Prostate gland (tissue), 2 donors: ENCODE measurements at regions not wholly inside any gene's neighbourhood (a gene's known extent, or its start where the extent isn't known, plus 50 kb on each side); places are given as distances from the start of the nearest gene placed in this dataset.

Experiments
- POLR2A ChIP-seq: fragments of 450-650 bp; IDR thresholded peaks from one replicate; pipeline ENCODE4 v1.6.1; 2016; ENCODE audit warnings: antibody characterized with exemption, mild to moderate bottlenecking
- POLR2AphosphoS5 ChIP-seq: sonication (generic); formaldehyde crosslinking; IDR thresholded peaks from one replicate; pipeline ENCODE4 v1.6.1; 2017; ENCODE audit warnings: antibody characterized with exemption
- TF ChIP-seq, protein P1 (sequence below), 4 experiments: fragments of 200-600 bp in 2 of 4; fragments of 450-650 bp in 2 of 4; sonication (generic) in 2 of 4; IDR thresholded peaks; 1 replicate in 3 of 4; 2 replicates in 1 of 4; pipeline ENCODE4 v1.5.1; 2016 to 2019; ENCODE audit warnings: antibody characterized with exemption in 4 of 4, mild to moderate bottlenecking in 2 of 4, moderate library complexity in 2 of 4

DNA sequence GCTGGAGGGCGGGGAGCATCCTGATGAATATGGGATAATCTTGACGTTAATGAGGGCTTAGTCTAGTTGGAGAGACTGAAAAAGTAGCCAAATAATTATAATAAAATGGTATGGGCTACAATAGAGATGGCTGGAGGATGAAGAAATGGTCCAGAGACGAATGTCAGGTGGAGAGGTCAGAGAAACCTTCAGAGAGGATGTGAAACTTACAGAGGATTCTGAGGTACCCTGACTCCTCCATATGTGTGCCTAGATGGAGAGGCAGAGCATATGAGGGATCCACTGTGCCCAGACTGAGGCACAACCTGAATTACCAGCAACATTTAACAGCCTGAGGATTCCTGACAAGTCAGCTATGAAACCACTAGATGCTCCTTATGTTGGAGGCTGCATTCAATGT, 417.0 kb downstream of the ATP23 start:
- TF ChIP-seq, protein P1, sequence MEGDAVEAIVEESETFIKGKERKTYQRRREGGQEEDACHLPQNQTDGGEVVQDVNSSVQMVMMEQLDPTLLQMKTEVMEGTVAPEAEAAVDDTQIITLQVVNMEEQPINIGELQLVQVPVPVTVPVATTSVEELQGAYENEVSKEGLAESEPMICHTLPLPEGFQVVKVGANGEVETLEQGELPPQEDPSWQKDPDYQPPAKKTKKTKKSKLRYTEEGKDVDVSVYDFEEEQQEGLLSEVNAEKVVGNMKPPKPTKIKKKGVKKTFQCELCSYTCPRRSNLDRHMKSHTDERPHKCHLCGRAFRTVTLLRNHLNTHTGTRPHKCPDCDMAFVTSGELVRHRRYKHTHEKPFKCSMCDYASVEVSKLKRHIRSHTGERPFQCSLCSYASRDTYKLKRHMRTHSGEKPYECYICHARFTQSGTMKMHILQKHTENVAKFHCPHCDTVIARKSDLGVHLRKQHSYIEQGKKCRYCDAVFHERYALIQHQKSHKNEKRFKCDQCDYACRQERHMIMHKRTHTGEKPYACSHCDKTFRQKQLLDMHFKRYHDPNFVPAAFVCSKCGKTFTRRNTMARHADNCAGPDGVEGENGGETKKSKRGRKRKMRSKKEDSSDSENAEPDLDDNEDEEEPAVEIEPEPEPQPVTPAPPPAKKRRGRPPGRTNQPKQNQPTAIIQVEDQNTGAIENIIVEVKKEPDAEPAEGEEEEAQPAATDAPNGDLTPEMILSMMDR (IDR thresholded peaks at IDR 0.05) = no peak
- TF ChIP-seq POLR2A (no peak), POLR2AphosphoS5 (no peak)
